ENCODE measurements at regions not wholly inside any gene's neighbourhood (a gene's known extent, or its start where the extent isn't known, plus 50 kb on each side); places are given as distances from the start of the nearest gene placed in this dataset.

DNA sequence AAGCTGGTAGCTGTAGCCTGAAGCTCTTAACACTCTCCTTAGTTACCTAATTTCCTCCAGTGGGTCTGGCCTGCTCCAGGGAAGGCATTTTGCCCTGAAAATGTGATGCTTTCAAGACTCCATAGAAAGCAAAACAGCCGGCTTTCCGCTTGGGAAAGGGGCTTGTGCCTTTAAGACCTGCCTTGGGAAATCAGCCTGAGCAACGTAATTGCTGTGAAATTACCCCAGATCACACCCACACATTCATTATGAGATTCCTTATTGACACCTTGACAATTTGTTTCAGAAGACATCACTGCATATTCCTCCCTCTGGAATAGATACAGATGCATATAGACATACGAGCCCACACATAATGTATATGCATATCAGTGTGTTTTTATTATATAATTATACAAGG, 190.5 kb upstream of the SKOR2 start:
- Mint-ChIP-seq H3K27ac (no peak overlapping the region), H3K27me3 (ENCODE audit: low read depth) (peaks cover 13% of the 10 kb centered on the region), H3K4me3 (no peak overlapping the region), H3K4me1 (ENCODE audit: low read depth) (no peaks in the 10 kb centered on the region), H3K9me3 (no peaks in the 10 kb centered on the region), H3K36me3 (ENCODE audit: low read depth) (no peaks in the 10 kb centered on the region)

DNA sequence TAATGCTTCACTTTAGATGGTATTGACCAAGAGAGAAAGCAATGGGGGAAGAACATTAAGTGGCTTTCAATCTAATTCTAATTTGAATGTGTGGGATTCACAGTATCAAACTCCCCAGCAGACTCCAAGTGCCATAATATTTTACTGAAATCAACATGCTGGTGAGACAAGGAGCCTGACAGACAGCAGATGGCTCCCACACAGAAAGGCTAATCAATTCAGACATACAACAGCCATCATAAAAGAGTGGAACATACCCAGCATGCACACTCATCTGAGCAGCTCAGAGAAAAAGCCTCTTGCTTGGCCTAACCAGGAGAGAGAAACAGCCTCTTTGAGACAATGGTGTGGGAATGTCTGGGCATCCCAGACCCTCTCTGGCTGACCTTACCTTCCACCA, 186.5 kb upstream of the SKOR2 start:
- H3K9me3 Mint-ChIP-seq = no peaks in the 10 kb centered on the region
- no peak overlapping the region for H3K4me3 Mint-ChIP-seq
- no peaks in the 10 kb centered on the region for H3K36me3 Mint-ChIP-seq (ENCODE audit: low read depth)
- peaks cover 15% of the 10 kb centered on the region for H3K27me3 Mint-ChIP-seq (ENCODE audit: low read depth)
- H3K27ac Mint-ChIP-seq = no peak overlapping the region
- no peaks in the 10 kb centered on the region for H3K4me1 Mint-ChIP-seq (ENCODE audit: low read depth)

DNA sequence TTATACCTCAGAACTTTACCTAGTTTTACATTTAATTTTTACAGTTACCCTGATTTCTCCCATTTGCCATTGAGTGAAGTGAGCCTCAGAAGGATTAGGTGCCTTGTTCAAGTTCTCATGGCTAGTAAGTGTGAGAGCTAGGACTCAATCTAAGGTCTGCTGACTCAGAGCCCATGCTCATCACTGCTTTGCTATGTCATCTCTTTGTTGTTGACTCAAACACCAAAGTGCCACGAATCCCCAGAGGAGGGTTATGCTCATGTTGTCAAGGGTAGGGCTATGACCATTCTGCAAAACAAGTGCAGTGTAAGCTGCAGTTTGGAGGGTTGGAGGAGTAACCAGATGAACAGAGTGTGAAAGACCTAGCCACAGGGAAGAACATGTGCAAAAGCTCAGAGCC, 185.4 kb upstream of the SKOR2 start:
- Mint-ChIP-seq H3K36me3 (ENCODE audit: low read depth) (no peaks in the 10 kb centered on the region), H3K27me3 (ENCODE audit: low read depth) (peaks cover 15% of the 10 kb centered on the region), H3K27ac (no peak overlapping the region), H3K4me3 (no peak overlapping the region), H3K9me3 (no peaks in the 10 kb centered on the region), H3K4me1 (ENCODE audit: low read depth) (no peaks in the 10 kb centered on the region)

DNA sequence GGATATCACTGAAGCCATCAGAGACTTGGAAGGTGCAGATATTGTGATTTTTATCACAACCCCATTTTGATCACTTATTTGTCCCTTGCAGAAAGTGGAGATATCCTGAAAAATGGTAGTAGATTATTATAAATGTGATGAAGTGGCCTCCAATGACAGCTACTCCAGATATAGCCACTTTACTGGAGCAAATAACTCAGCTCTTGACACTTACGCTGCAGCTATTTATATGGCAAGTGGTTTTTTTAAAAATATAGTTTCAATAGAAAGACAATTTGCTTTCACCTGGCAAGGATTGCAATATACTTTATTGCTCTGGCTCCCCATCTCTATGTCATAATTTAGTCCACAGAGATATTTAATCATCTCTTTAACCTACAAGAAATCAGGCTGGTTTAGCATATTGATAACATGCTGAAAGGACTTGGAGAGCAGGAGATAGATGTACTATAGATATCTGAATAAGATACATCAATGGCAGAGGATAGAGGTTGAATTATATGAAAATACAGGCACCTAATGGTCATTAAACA, 182.8 kb upstream of the SKOR2 start:
- peaks cover 5% of the 10 kb centered on the region for H3K27me3 Mint-ChIP-seq (ENCODE audit: low read depth)
- no peak overlapping the region for H3K27ac Mint-ChIP-seq
- no peak overlapping the region for H3K4me3 Mint-ChIP-seq
- no peaks in the 10 kb centered on the region for H3K9me3 Mint-ChIP-seq
- no peaks in the 10 kb centered on the region for H3K36me3 Mint-ChIP-seq (ENCODE audit: low read depth)
- H3K4me1 Mint-ChIP-seq (ENCODE audit: low read depth) = no peaks in the 10 kb centered on the region

DNA sequence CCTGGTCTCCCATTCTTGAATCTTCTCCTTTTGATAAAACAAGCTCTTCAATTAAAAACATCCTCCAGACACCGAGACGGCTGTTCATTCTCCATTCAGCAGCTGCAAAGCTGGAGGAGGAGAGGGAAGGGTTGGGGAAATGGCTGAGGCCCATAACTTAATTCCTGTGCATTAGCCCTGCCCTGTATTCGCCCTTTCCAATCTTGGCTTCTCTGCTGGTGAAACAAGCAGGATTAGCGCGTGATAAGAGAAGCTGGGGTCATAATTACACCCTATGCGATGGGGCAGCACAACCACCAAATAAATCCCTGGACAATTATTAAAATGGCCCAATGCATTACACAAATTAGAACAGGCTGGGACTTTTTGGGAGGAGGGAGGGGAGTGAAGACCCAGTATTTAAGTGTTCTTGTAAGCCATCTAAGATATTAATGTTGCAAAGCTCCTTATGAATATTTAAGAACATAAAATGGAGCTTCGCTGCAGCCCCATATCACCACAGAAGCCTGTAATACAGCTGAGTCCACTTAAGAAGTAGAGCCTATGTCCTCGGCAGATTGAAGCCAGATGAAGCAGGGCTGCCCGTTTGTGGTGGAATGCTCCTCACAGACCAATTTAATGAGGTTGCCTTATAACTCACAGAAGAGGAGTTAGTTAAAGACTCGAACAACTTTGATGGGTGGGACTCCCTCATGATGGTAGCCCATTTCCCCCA, 176.6 kb upstream of the SKOR2 start:
- H3K27ac Mint-ChIP-seq = no peak overlapping the region
- no peak overlapping the region for H3K4me3 Mint-ChIP-seq
- no peaks in the 10 kb centered on the region for H3K36me3 Mint-ChIP-seq (ENCODE audit: low read depth)
- H3K27me3 Mint-ChIP-seq (ENCODE audit: low read depth) = no peaks in the 10 kb centered on the region
- H3K9me3 Mint-ChIP-seq = no peaks in the 10 kb centered on the region
- H3K4me1 Mint-ChIP-seq (ENCODE audit: low read depth) = no peaks in the 10 kb centered on the region

DNA sequence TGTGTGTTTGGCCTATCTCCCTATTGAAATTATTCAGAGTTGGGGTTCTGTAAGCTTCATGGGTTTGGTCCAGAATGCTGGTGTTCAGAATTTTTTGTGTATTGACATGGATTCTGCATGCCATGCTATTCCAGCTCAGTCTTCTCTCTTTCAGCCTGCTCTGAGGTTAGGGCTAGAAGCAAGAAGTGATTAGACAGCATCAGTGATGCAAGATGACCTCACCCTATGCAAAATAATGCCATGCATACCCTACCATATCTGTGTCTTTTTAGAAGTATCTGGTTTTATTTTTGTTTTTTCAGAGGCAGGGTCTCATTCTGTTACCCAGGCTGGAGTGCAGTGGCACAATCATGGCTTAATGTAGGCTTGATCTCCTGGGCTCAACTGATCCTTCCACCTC, 175.6 kb upstream of the SKOR2 start:
- Mint-ChIP-seq H3K4me1 (ENCODE audit: low read depth) (no peaks in the 10 kb centered on the region), H3K27ac (no peak overlapping the region), H3K4me3 (no peak overlapping the region)

DNA sequence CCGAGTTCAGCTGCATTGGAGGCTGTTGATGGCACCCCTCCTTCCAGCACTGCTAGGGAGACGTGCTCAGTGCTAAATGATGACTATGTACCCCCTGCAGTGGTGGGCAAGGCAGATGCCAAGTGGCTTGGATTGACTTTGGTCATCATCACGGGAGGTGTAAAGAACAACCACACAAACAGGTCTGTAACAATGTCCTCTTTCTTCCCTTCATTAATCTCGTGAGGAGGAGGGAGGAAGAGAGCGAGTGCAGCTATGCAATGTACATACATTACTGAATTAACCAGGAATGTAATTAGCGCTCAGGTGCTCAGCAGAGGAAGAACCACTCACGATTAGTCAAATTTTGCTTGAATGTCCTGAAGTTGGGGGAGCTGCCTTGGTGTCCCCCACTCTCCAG, 173.9 kb upstream of the SKOR2 start:
- Mint-ChIP-seq H3K9me3 (no peaks in the 10 kb centered on the region), H3K4me1 (ENCODE audit: low read depth) (no peaks in the 10 kb centered on the region), H3K27me3 (ENCODE audit: low read depth) (peaks cover 2% of the 10 kb centered on the region), H3K4me3 (no peak overlapping the region), H3K36me3 (ENCODE audit: low read depth) (no peaks in the 10 kb centered on the region), H3K27ac (no peak overlapping the region)

More for the DNA sequence above, 175.6 kb upstream of the SKOR2 start:
- Mint-ChIP-seq H3K9me3 (no peaks in the 10 kb centered on the region), H3K36me3 (ENCODE audit: low read depth) (no peaks in the 10 kb centered on the region), H3K27me3 (ENCODE audit: low read depth) (no peaks in the 10 kb centered on the region)

DNA sequence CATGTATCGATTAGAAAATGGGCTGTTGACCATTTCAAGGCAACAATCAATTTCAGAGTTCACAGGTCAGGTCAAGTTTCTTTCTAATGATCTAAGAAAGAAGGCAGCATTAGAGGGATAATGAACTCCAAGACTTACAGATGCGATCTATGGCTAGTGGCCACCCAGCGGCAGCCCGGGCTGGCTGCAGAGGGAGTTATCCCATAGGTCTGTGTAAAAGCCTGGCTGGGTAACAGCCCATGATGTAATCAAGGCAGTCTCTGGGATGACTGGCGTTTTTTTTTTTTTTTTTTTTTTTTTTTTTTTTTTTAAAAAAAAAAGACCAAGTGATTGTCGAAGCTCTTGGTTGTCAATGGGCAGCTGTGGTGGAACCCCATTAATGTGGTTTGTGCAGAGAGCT, 171.1 kb upstream of the SKOR2 start:
- Mint-ChIP-seq H3K36me3 (ENCODE audit: low read depth) (no peaks in the 10 kb centered on the region), H3K27ac (no peak overlapping the region), H3K27me3 (ENCODE audit: low read depth) (peaks cover 17% of the 10 kb centered on the region), H3K4me3 (no peak overlapping the region), H3K4me1 (ENCODE audit: low read depth) (no peaks in the 10 kb centered on the region), H3K9me3 (no peaks in the 10 kb centered on the region)

DNA sequence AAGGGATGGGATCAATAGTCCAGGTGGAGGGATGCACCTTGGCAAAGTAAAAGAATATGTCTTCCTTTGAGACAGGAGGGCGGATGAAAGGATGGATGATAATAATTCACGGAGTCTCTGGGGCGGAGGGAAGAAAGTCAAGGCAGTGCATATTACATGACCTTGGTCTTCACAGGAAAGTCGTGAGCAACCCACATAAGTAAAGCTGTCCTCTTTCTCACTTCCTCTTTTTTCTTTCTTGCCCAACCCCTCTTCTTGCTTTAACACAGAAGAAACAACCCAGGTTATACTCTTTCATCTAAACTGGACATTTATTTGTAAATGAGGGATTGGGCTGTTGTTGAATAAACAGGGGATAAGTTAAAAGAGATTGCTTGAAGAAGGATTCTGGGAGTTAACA, 168.7 kb upstream of the SKOR2 start:
- Mint-ChIP-seq H3K27me3 (ENCODE audit: low read depth) (peaks cover 25% of the 10 kb centered on the region), H3K4me3 (no peak overlapping the region), H3K36me3 (ENCODE audit: low read depth) (no peaks in the 10 kb centered on the region), H3K9me3 (no peaks in the 10 kb centered on the region), H3K4me1 (ENCODE audit: low read depth) (no peaks in the 10 kb centered on the region), H3K27ac (no peak overlapping the region)

DNA sequence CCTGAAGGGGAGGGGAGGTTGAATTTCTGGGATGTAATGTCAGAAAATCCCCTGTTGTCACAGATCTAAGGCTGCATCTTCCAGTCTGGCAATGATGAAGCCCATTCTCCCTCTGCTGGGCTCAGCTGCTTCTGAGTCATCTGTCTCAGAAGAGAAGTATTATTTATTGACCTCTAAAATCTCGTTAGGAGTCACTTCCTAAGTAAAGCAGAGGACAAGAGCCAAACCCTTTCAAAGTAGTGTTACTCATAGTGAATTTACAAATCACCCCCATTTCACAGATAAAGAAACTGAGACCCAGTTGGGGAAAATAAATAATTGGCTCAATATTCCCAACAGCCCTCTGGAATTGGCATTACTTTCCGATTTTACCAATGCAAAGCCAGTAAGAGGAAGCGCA, 167.3 kb upstream of the SKOR2 start:
- no peaks in the 10 kb centered on the region for H3K4me1 Mint-ChIP-seq (ENCODE audit: low read depth)
- no peaks in the 10 kb centered on the region for H3K36me3 Mint-ChIP-seq (ENCODE audit: low read depth)
- H3K9me3 Mint-ChIP-seq = no peaks in the 10 kb centered on the region
- peaks cover 25% of the 10 kb centered on the region for H3K27me3 Mint-ChIP-seq (ENCODE audit: low read depth)
- H3K4me3 Mint-ChIP-seq = no peak overlapping the region
- no peak overlapping the region for H3K27ac Mint-ChIP-seq

DNA sequence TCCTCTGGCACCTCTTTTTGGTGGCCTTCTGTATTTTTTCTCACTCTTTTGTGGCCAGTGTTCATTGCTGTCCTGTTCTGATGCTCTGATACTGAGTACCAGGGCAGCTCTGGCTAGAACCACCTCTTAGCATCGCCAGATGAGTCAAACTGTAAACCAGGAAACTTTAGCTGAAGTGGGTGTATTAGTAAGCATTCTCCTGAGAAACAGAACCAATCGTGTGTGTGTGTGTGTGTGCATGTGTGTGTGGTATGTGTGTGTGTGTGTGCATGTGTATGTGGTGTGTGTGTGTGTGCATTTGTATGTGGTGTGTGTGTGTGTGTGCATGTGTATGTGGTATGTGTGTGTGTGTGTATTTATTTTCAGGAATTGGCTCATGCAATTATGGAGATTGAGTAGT, 166.3 kb upstream of the SKOR2 start:
- Mint-ChIP-seq H3K27ac (no peak overlapping the region), H3K27me3 (ENCODE audit: low read depth) (peaks cover 25% of the 10 kb centered on the region), H3K9me3 (no peaks in the 10 kb centered on the region), H3K4me3 (no peak overlapping the region), H3K4me1 (ENCODE audit: low read depth) (no peaks in the 10 kb centered on the region), H3K36me3 (ENCODE audit: low read depth) (no peaks in the 10 kb centered on the region)

DNA sequence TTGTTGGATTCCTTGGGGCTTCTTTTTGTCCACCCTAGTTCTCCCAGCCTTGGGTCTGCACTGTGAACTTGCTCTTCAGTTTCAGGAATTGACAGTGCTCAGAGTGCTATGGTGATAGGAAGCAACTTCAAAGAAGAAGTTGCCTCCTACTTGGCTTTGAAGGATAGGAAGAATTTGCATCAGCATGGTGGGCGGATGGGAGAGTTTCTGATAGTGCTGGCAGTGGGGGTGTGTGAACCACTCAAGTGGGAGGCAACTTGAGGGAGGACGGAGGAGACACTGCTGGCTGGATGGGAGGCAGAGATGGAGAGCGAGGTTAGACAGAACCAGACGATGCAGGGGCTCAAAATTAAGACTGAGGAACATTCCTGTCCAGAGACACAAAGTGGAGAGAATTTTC, 164.4 kb upstream of the SKOR2 start:
- Mint-ChIP-seq H3K4me1 (ENCODE audit: low read depth) (no peaks in the 10 kb centered on the region), H3K9me3 (no peaks in the 10 kb centered on the region), H3K36me3 (ENCODE audit: low read depth) (no peaks in the 10 kb centered on the region), H3K27ac (no peak overlapping the region), H3K27me3 (ENCODE audit: low read depth) (peaks cover 25% of the 10 kb centered on the region), H3K4me3 (no peak overlapping the region)

DNA sequence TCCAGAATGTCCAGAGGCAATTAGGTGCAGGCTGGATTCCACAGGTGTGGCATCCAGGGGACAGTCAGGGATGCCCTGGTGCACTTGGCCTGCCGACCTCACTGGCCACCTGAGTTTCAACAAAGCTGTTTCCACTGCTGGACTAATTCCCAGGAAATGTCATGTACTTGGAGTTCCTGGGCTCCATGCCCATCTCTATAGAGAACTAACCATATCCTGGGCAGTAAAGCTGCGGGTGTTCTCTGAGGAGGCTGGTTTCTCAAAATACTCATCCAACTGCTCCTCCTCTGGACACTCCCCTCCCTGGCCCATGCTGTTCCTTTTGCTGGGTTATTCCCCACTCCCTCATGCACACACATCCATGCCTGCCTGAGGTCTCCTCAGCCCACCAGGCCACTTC, 161.9 kb upstream of the SKOR2 start:
- Mint-ChIP-seq H3K4me1 (ENCODE audit: low read depth) (no peaks in the 10 kb centered on the region), H3K36me3 (ENCODE audit: low read depth) (no peaks in the 10 kb centered on the region), H3K27me3 (ENCODE audit: low read depth) (peaks cover 13% of the 10 kb centered on the region), H3K27ac (no peak overlapping the region), H3K4me3 (no peak overlapping the region), H3K9me3 (no peaks in the 10 kb centered on the region)

DNA sequence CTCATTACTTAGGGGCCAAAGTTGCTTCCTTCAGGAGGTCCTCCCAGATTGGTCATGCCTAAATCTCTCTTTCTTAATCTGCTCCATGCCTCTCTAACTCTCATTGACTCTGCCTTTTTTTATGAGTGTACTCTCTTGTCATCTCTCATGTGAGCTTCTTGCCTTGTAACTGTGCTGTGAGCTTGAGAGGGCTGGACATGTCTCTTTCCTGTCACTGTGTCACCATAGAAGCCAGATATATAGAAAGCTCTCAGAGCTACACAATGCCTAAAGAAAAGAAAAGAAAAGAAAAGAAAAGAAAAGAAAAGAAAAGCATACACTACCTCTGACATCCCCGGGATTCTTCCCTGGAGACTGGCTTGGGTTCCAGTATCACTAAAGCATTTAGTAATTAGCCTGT, 161.5 kb upstream of the SKOR2 start:
- H3K36me3 Mint-ChIP-seq (ENCODE audit: low read depth) = no peaks in the 10 kb centered on the region
- H3K4me1 Mint-ChIP-seq (ENCODE audit: low read depth) = no peaks in the 10 kb centered on the region
- H3K27ac Mint-ChIP-seq = no peak overlapping the region
- H3K9me3 Mint-ChIP-seq = no peaks in the 10 kb centered on the region
- peaks cover 11% of the 10 kb centered on the region for H3K27me3 Mint-ChIP-seq (ENCODE audit: low read depth)
- H3K4me3 Mint-ChIP-seq = no peak overlapping the region

DNA sequence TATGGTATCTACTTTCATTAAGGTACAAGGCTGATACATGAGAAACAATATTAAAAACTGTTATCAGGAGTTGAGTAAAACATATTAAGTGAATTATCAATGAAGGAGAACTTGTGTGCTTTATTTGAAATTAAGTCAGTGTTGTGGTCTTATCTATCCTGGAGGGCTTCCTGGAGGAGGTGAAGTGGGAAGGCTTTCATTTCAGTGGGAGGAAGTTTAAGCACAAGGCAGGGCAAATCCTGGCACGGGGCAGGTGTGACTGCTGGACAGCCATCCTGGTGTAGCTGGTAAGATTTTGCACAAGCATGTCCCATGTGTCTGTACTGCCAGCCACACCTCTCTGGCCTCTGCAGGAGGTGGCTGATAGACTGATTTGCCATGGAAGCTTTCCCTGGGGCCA, 159.7 kb upstream of the SKOR2 start:
- H3K36me3 Mint-ChIP-seq (ENCODE audit: low read depth) = no peaks in the 10 kb centered on the region
- no peaks in the 10 kb centered on the region for H3K4me1 Mint-ChIP-seq (ENCODE audit: low read depth)
- H3K9me3 Mint-ChIP-seq = no peaks in the 10 kb centered on the region
- H3K4me3 Mint-ChIP-seq = no peak overlapping the region
- H3K27ac Mint-ChIP-seq = no peak overlapping the region
- H3K27me3 Mint-ChIP-seq (ENCODE audit: low read depth) = peaks cover 4% of the 10 kb centered on the region

DNA sequence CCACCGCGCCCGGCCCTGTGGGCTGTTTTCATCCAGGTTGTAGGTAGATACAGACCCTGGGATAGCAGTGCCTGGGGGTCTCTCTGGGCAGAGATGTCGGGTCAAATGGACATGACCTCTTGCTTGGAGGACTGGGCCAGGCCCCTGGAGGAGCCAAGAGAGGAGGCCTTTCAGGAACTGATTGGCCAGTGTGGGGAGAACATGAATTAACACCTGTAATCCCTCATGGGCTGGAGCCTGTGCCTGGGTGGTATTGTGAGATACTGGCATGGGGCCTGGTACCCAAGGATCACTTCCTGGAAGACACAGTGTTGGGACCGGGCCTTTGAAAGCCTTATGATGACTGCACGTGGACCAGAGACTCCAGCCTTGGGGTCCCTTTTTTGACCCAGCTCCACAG, 158.7 kb upstream of the SKOR2 start:
- Mint-ChIP-seq H3K4me3 (no peak overlapping the region), H3K27ac (no peak overlapping the region), H3K4me1 (ENCODE audit: low read depth) (no peaks in the 10 kb centered on the region), H3K27me3 (ENCODE audit: low read depth) (no peaks in the 10 kb centered on the region), H3K36me3 (ENCODE audit: low read depth) (no peaks in the 10 kb centered on the region), H3K9me3 (no peaks in the 10 kb centered on the region)

Data from T-helper 1 cell treated with Interleukin-12 subunit alpha and Interleukin-12 subunit beta and Interleukin-4 antibody, amounts not matched to agents 30 μg/mL and 1 μg/mL, for 36 hours (primary cell).